Stimulated activated memory B cell treated with anti-CD40 and anti-IgM and Interleukin-4, amounts not matched to agents 10 μg/mL and 1 μg/mL and 100 μg/mL, for 72 hours (primary cell): ENCODE measurements at regions not wholly inside any gene's neighbourhood (a gene's known extent, or its start where the extent isn't known, plus 50 kb on each side); places are given as distances from the start of the nearest gene placed in this dataset.

ENCODE experiments used
- ATAC-seq: fragments of 150-1000 bp; cut with Tn5 transposase; 2 replicates; pipeline ENCODE4 v1.10.0; 2021
- H3K27ac Mint-ChIP-seq: one replicate; pipeline ENCODE4 v1.8.0; 2022; ENCODE audit warnings: mild to moderate bottlenecking, mixed read lengths
- H3K27me3 Mint-ChIP-seq: one replicate; pipeline ENCODE4 v1.8.0; 2022; ENCODE audit warnings: mixed read lengths
- H3K36me3 Mint-ChIP-seq: one replicate; pipeline ENCODE4 v1.8.0; 2022; ENCODE audit warnings: mixed read lengths
- H3K4me1 Mint-ChIP-seq: one replicate; pipeline ENCODE4 v1.8.0; 2022; ENCODE audit warnings: mixed read lengths
- H3K4me3 Mint-ChIP-seq: one replicate; pipeline ENCODE4 v1.8.0; 2022; ENCODE audit warnings: mild to moderate bottlenecking, moderate library complexity, mixed read lengths
- H3K9me3 Mint-ChIP-seq: one replicate; pipeline ENCODE4 v1.8.0; 2022; ENCODE audit warnings: mixed read lengths

- peaks cover 5% of the 10 kb centered on the region for H3K9me3 Mint-ChIP-seq
- H3K27me3 Mint-ChIP-seq, result no peaks in the 10 kb centered on the region
- no peak overlapping the region for H3K27ac Mint-ChIP-seq
- H3K4me3 Mint-ChIP-seq, result no peak overlapping the region
- no peaks in the 10 kb centered on the region for H3K36me3 Mint-ChIP-seq
- ATAC-seq, result no peak
- H3K4me1 Mint-ChIP-seq, result no peaks in the 10 kb centered on the region
Observed at GRCh38 chr1:218942431-218942830, 231.2 kb upstream of the LYPLAL1 start.

GRCh38 chr1:218943371-218943770, 230.3 kb upstream of the LYPLAL1 start:
- no peaks in the 10 kb centered on the region for H3K36me3 Mint-ChIP-seq

GRCh38 chr1:218945050-218945449, 228.6 kb upstream of the LYPLAL1 start:
- ATAC-seq, result no peak
- H3K36me3 Mint-ChIP-seq, result no peaks in the 10 kb centered on the region
- H3K9me3 Mint-ChIP-seq, result peaks cover 2% of the 10 kb centered on the region
- no peaks in the 10 kb centered on the region for H3K27me3 Mint-ChIP-seq
- H3K4me1 Mint-ChIP-seq, result no peaks in the 10 kb centered on the region
- no peak overlapping the region for H3K4me3 Mint-ChIP-seq
- no peak overlapping the region for H3K27ac Mint-ChIP-seq

More at GRCh38 chr1:218943371-218943770, 230.3 kb upstream of the LYPLAL1 start:
- H3K27me3 Mint-ChIP-seq, result no peaks in the 10 kb centered on the region
- peaks cover 5% of the 10 kb centered on the region for H3K9me3 Mint-ChIP-seq
- no peak overlapping the region for H3K4me3 Mint-ChIP-seq
- no peak for ATAC-seq
- H3K4me1 Mint-ChIP-seq, result no peaks in the 10 kb centered on the region
- H3K27ac Mint-ChIP-seq, result no peak overlapping the region

GRCh38 chr1:218946147-218946546, 227.5 kb upstream of the LYPLAL1 start:
- no peaks in the 10 kb centered on the region for H3K9me3 Mint-ChIP-seq
- no peak overlapping the region for H3K27ac Mint-ChIP-seq
- ATAC-seq, result no peak
- no peak overlapping the region for H3K4me3 Mint-ChIP-seq
- H3K36me3 Mint-ChIP-seq, result no peaks in the 10 kb centered on the region
- no peaks in the 10 kb centered on the region for H3K27me3 Mint-ChIP-seq
- no peaks in the 10 kb centered on the region for H3K4me1 Mint-ChIP-seq

- Mint-ChIP-seq H3K27me3 (no peaks in the 10 kb centered on the region), H3K9me3 (no peaks in the 10 kb centered on the region), H3K36me3 (no peaks in the 10 kb centered on the region), H3K27ac (no peak overlapping the region), H3K4me3 (no peak overlapping the region), H3K4me1 (no peaks in the 10 kb centered on the region)
- no peak for ATAC-seq
Observed at GRCh38 chr1:218948446-218948845, 225.2 kb upstream of the LYPLAL1 start.

- H3K36me3 Mint-ChIP-seq, result no peaks in the 10 kb centered on the region
- no peaks in the 10 kb centered on the region for H3K27me3 Mint-ChIP-seq
- no peaks in the 10 kb centered on the region for H3K4me1 Mint-ChIP-seq
- no peak for ATAC-seq
- H3K9me3 Mint-ChIP-seq, result no peaks in the 10 kb centered on the region
- H3K4me3 Mint-ChIP-seq, result no peak overlapping the region
- no peak overlapping the region for H3K27ac Mint-ChIP-seq
Observed at GRCh38 chr1:218953386-218953785, 220.3 kb upstream of the LYPLAL1 start.

- Mint-ChIP-seq H3K27me3 (no peaks in the 10 kb centered on the region), H3K4me3 (no peak overlapping the region), H3K4me1 (no peaks in the 10 kb centered on the region), H3K27ac (no peak overlapping the region), H3K9me3 (no peaks in the 10 kb centered on the region), H3K36me3 (no peaks in the 10 kb centered on the region)
- ATAC-seq, result no peak
Observed at GRCh38 chr1:218957971-218958370, 215.7 kb upstream of the LYPLAL1 start.

GRCh38 chr1:218959784-218960183, 213.9 kb upstream of the LYPLAL1 start:
- Mint-ChIP-seq H3K4me3 (no peak overlapping the region), H3K9me3 (no peaks in the 10 kb centered on the region), H3K36me3 (no peaks in the 10 kb centered on the region), H3K4me1 (no peaks in the 10 kb centered on the region), H3K27me3 (no peaks in the 10 kb centered on the region), H3K27ac (no peak overlapping the region)
- no peak for ATAC-seq

GRCh38 chr1:218964471-218965185, 209.1 kb upstream of the LYPLAL1 start:
- H3K36me3 Mint-ChIP-seq, result no peaks in the 10 kb centered on the region
- H3K27me3 Mint-ChIP-seq, result no peaks in the 10 kb centered on the region
- ATAC-seq, result no peak
- H3K4me1 Mint-ChIP-seq, result no peaks in the 10 kb centered on the region
- peaks cover 3% of the 10 kb centered on the region for H3K9me3 Mint-ChIP-seq
- H3K4me3 Mint-ChIP-seq, result no peak overlapping the region
- H3K27ac Mint-ChIP-seq, result no peak overlapping the region

GRCh38 chr1:218965821-218966220, 207.9 kb upstream of the LYPLAL1 start:
- Mint-ChIP-seq H3K9me3 (peaks cover 3% of the 10 kb centered on the region), H3K27me3 (no peaks in the 10 kb centered on the region), H3K27ac (no peak overlapping the region), H3K4me3 (no peak overlapping the region), H3K4me1 (no peaks in the 10 kb centered on the region), H3K36me3 (no peaks in the 10 kb centered on the region)
- no peak for ATAC-seq

GRCh38 chr1:218967254-218967653, 206.4 kb upstream of the LYPLAL1 start:
- Mint-ChIP-seq H3K27ac (no peak overlapping the region), H3K4me1 (no peaks in the 10 kb centered on the region), H3K27me3 (no peaks in the 10 kb centered on the region), H3K9me3 (peaks cover 3% of the 10 kb centered on the region), H3K36me3 (no peaks in the 10 kb centered on the region), H3K4me3 (no peak overlapping the region)
- ATAC-seq, result no peak

- peaks cover 5% of the 10 kb centered on the region for H3K9me3 Mint-ChIP-seq
Observed at GRCh38 chr1:218967836-218968235, 205.8 kb upstream of the LYPLAL1 start.

GRCh38 chr1:218969006-218969405, 204.7 kb upstream of the LYPLAL1 start:
- H3K4me1 Mint-ChIP-seq, result no peaks in the 10 kb centered on the region
- no peak overlapping the region for H3K27ac Mint-ChIP-seq
- no peaks in the 10 kb centered on the region for H3K27me3 Mint-ChIP-seq
- no peak overlapping the region for H3K4me3 Mint-ChIP-seq
- peaks cover 5% of the 10 kb centered on the region for H3K9me3 Mint-ChIP-seq
- H3K36me3 Mint-ChIP-seq, result no peaks in the 10 kb centered on the region
- no peak for ATAC-seq

More at GRCh38 chr1:218967836-218968235, 205.8 kb upstream of the LYPLAL1 start:
- Mint-ChIP-seq H3K4me3 (no peak overlapping the region), H3K4me1 (no peaks in the 10 kb centered on the region), H3K27me3 (no peaks in the 10 kb centered on the region), H3K27ac (no peak overlapping the region), H3K36me3 (no peaks in the 10 kb centered on the region)
- no peak for ATAC-seq

GRCh38 chr1:218970397-218970990, 203.2 kb upstream of the LYPLAL1 start:
- H3K27me3 Mint-ChIP-seq, result no peaks in the 10 kb centered on the region
- no peak overlapping the region for H3K27ac Mint-ChIP-seq
- no peak for ATAC-seq
- H3K9me3 Mint-ChIP-seq, result peaks cover 5% of the 10 kb centered on the region
- no peaks in the 10 kb centered on the region for H3K36me3 Mint-ChIP-seq
- no peak overlapping the region for H3K4me3 Mint-ChIP-seq
- H3K4me1 Mint-ChIP-seq, result no peaks in the 10 kb centered on the region

- no peak for ATAC-seq
- Mint-ChIP-seq H3K27ac (no peak overlapping the region), H3K4me1 (no peaks in the 10 kb centered on the region), H3K9me3 (peaks cover 5% of the 10 kb centered on the region), H3K36me3 (no peaks in the 10 kb centered on the region), H3K4me3 (no peak overlapping the region), H3K27me3 (no peaks in the 10 kb centered on the region)
Observed at GRCh38 chr1:218971156-218971555, 202.5 kb upstream of the LYPLAL1 start.

GRCh38 chr1:218980881-218981280, 192.8 kb upstream of the LYPLAL1 start:
- H3K9me3 Mint-ChIP-seq, result no peaks in the 10 kb centered on the region
- no peak overlapping the region for H3K4me3 Mint-ChIP-seq
- no peak for ATAC-seq
- H3K36me3 Mint-ChIP-seq, result no peaks in the 10 kb centered on the region
- no peaks in the 10 kb centered on the region for H3K27me3 Mint-ChIP-seq
- no peaks in the 10 kb centered on the region for H3K4me1 Mint-ChIP-seq
- H3K27ac Mint-ChIP-seq, result no peak overlapping the region
